Activated CD4-positive, alpha-beta T cell treated with anti-CD3 and anti-CD28 coated beads for 36 hours (primary cell): ENCODE measurements at regions not wholly inside any gene's neighbourhood (a gene's known extent, or its start where the extent isn't known, plus 50 kb on each side); places are given as distances from the start of the nearest gene placed in this dataset.
A peak's percentile ranks its signal among the peaks of the same experiment; 100 is the strongest.

Experiments used
- ATAC-seq: fragments of 200-7000 bp; cut with Tn5 transposase; one replicate; pipeline ENCODE4 v1.10.0; 2021; ENCODE audit warnings: mild to moderate bottlenecking, moderate library complexity
- CTCF ChIA-PET: fragments of 350-600 bp; sonication (Branson Sonifier 250); formaldehyde crosslinking; loops from one replicate; lab custom pipeline; 2021; ENCODE audit warnings: antibody characterized with exemption; lab: Charles Lee
- POLR2A ChIA-PET: fragments of 350-600 bp; sonication (Branson Sonifier 250); formaldehyde crosslinking; loops from one replicate; lab custom pipeline; 2021; ENCODE audit warnings: antibody characterized with exemption, inconsistent platforms; lab: Charles Lee
- DNase-seq: peaks from one replicate; pipeline ENCODE4 v3.0.0-alpha.2; 2020
- H3K27ac Mint-ChIP-seq: one replicate; pipeline ENCODE4 v1.8.0; 2021; ENCODE audit warnings: mixed read lengths
- H3K27me3 Mint-ChIP-seq: one replicate; pipeline ENCODE4 v1.8.0; 2021; ENCODE audit warnings: mixed read lengths
- H3K36me3 Mint-ChIP-seq: one replicate; pipeline ENCODE4 v1.8.0; 2021; ENCODE audit warnings: low read depth, mixed read lengths
- H3K4me1 Mint-ChIP-seq: one replicate; pipeline ENCODE4 v1.8.0; 2021; ENCODE audit warnings: mixed read lengths
- H3K4me3 Mint-ChIP-seq: one replicate; pipeline ENCODE4 v1.8.0; 2021; ENCODE audit warnings: mild to moderate bottlenecking, moderate library complexity, mixed read lengths
- H3K9me3 Mint-ChIP-seq: one replicate; pipeline ENCODE4 v1.8.0; 2021; ENCODE audit warnings: low read depth, mixed read lengths
- intact Hi-C, 2 experiments: fragments of 100-400 bp; cut with DNase I in 1 of 2; cut with micrococcal nuclease in 1 of 2; formaldehyde crosslinking; loops; one replicate each; pipeline versions ENCODE4 v1.14.2 to v1.15.1; 2022 to 2024; cut with DNase I, micrococcal nuclease

GRCh38 chrX:39726771-39727170 lies 371.0 kb downstream of the BCOR start:
- H3K4me3 Mint-ChIP-seq = no peak overlapping the region
- POLR2A ChIA-PET = no interaction called here

GRCh38 chrX:39728025-39728424 lies 369.7 kb downstream of the BCOR start:
- Mint-ChIP-seq H3K27me3 (no peaks in the 10 kb centered on the region), H3K4me3 (no peak overlapping the region), H3K4me1 (peaks cover 16% of the 10 kb centered on the region), H3K27ac (no peak overlapping the region), H3K9me3 (peaks cover 3% of the 10 kb centered on the region), H3K36me3 (no peaks in the 10 kb centered on the region)
- ChIA-PET CTCF (interaction anchor here (0.7 kb wide), 1 partner anchor 127 kb away, joined by 5 read pairs; no protein-coding TSS in a partner anchor), POLR2A (no interaction called here)
- intact Hi-C loops = no loop called here
- DNase-seq = no peak
- ATAC-seq = no peak

More at GRCh38 chrX:39726771-39727170, 371.0 kb downstream of the BCOR start:
- Mint-ChIP-seq H3K36me3 (no peaks in the 10 kb centered on the region), H3K4me1 (peaks cover 14% of the 10 kb centered on the region), H3K9me3 (peaks cover 3% of the 10 kb centered on the region), H3K27me3 (no peaks in the 10 kb centered on the region), H3K27ac (no peak overlapping the region)
- intact Hi-C loops = no loop called here
- CTCF ChIA-PET = interaction anchor here (0.6 kb wide), 1 partner anchor 395 kb away, joined by 3 read pairs; no protein-coding TSS in a partner anchor
- no peak for DNase-seq
- ATAC-seq = no peak

- no peak for ATAC-seq
- Mint-ChIP-seq H3K27ac (no peak overlapping the region), H3K36me3 (no peaks in the 10 kb centered on the region), H3K4me3 (no peak overlapping the region), H3K27me3 (no peaks in the 10 kb centered on the region), H3K4me1 (peaks cover 19% of the 10 kb centered on the region), H3K9me3 (peaks cover 3% of the 10 kb centered on the region)
- CTCF ChIA-PET = interaction anchor here (1.2 kb wide), 1 partner anchor 7 kb away, joined by 3 read pairs; no protein-coding TSS in a partner anchor
- POLR2A ChIA-PET = no interaction called here
- intact Hi-C loops = no loop called here
- no peak for DNase-seq
These were observed 368.7 kb downstream of the BCOR start for GRCh38 chrX:39728852-39729598.

GRCh38 chrX:39729981-39730661 lies 367.6 kb downstream of the BCOR start:
- Mint-ChIP-seq H3K27ac (peak overlapping the region; percentile 71), H3K36me3 (no peaks in the 10 kb centered on the region), H3K9me3 (peaks cover 3% of the 10 kb centered on the region), H3K4me3 (no peak overlapping the region), H3K27me3 (no peaks in the 10 kb centered on the region), H3K4me1 (peaks cover 17% of the 10 kb centered on the region)
- intact Hi-C loops = loop anchor here (1.0 to 10.0 kb wide), 7 partner anchors 42 to 555 kb away; no protein-coding TSS in a partner anchor
- DNase-seq (no peak), ATAC-seq (no peak)
- ChIA-PET POLR2A (no interaction called here), CTCF (interaction anchor here (0.7 to 1.3 kb wide), 6 partner anchors 8 to 599 kb away, joined by 3 to 4 read pairs (median 3); no protein-coding TSS in a partner anchor)

GRCh38 chrX:39730662-39731329 lies 367.0 kb downstream of the BCOR start:
- ChIA-PET CTCF (interaction anchor here (0.6 to 1.8 kb wide), 15 partner anchors 9 to 598 kb away, joined by 3 to 6 read pairs (median 3); no protein-coding TSS in a partner anchor), POLR2A (no interaction called here)
- peak; percentile 76 for DNase-seq
- intact Hi-C loops = loop anchor here (1.0 to 10.0 kb wide), 7 partner anchors 42 to 554 kb away; no protein-coding TSS in a partner anchor
- peak; percentile 92 for ATAC-seq
- peak overlapping the region; percentile 71 for H3K27ac Mint-ChIP-seq
- H3K36me3 Mint-ChIP-seq = no peaks in the 10 kb centered on the region
- H3K4me3 Mint-ChIP-seq = peak overlapping the region; percentile 5
- no peaks in the 10 kb centered on the region for H3K27me3 Mint-ChIP-seq
- peaks cover 3% of the 10 kb centered on the region for H3K9me3 Mint-ChIP-seq
- H3K4me1 Mint-ChIP-seq = peaks cover 17% of the 10 kb centered on the region

GRCh38 chrX:39731330-39731667 lies 366.5 kb downstream of the BCOR start:
- POLR2A ChIA-PET = no interaction called here
- Mint-ChIP-seq H3K36me3 (no peaks in the 10 kb centered on the region), H3K4me1 (peaks cover 17% of the 10 kb centered on the region), H3K27me3 (no peaks in the 10 kb centered on the region), H3K9me3 (peaks cover 3% of the 10 kb centered on the region), H3K4me3 (no peak overlapping the region), H3K27ac (peak overlapping the region; percentile 31)
- CTCF ChIA-PET = interaction anchor here (0.6 to 1.8 kb wide), 14 partner anchors 13 to 598 kb away, joined by 3 to 6 read pairs (median 3); no protein-coding TSS in a partner anchor
- intact Hi-C loops = loop anchor here (2.0 to 10.0 kb wide), 6 partner anchors 41 to 554 kb away; no protein-coding TSS in a partner anchor
- ATAC-seq (no peak), DNase-seq (no peak)

- H3K36me3 Mint-ChIP-seq = no peaks in the 10 kb centered on the region
- H3K4me3 Mint-ChIP-seq = no peak overlapping the region
- H3K9me3 Mint-ChIP-seq = peaks cover 3% of the 10 kb centered on the region
- H3K27me3 Mint-ChIP-seq = no peaks in the 10 kb centered on the region
- intact Hi-C loops = loop anchor here (2.0 to 10.0 kb wide), 6 partner anchors 41 to 553 kb away; no protein-coding TSS in a partner anchor
- ATAC-seq (no peak), DNase-seq (no peak)
- peaks cover 22% of the 10 kb centered on the region for H3K4me1 Mint-ChIP-seq
- POLR2A ChIA-PET = no interaction called here
- CTCF ChIA-PET = interaction anchor here (0.6 to 1.8 kb wide), 6 partner anchors 13 to 326 kb away, joined by 3 to 6 read pairs (median 3); no protein-coding TSS in a partner anchor
- no peak overlapping the region for H3K27ac Mint-ChIP-seq
These were observed 366.0 kb downstream of the BCOR start for GRCh38 chrX:39731735-39732134.

- ATAC-seq = no peak
- POLR2A ChIA-PET = no interaction called here
- intact Hi-C loops = loop anchor here (5.0 to 10.0 kb wide), 5 partner anchors 39 to 551 kb away; no protein-coding TSS in a partner anchor
These were observed 364.0 kb downstream of the BCOR start for GRCh38 chrX:39733745-39734144.

GRCh38 chrX:39734174-39734776 lies 363.5 kb downstream of the BCOR start:
- Mint-ChIP-seq H3K4me1 (peaks cover 25% of the 10 kb centered on the region), H3K9me3 (no peaks in the 10 kb centered on the region), H3K27me3 (no peaks in the 10 kb centered on the region), H3K4me3 (no peak overlapping the region), H3K27ac (no peak overlapping the region), H3K36me3 (no peaks in the 10 kb centered on the region)
- POLR2A ChIA-PET = no interaction called here
- intact Hi-C loops = loop anchor here (5.0 to 10.0 kb wide), 5 partner anchors 38 to 551 kb away; no protein-coding TSS in a partner anchor
- DNase-seq (no peak), ATAC-seq (no peak)
- CTCF ChIA-PET = interaction anchor here (0.6 to 0.8 kb wide), 3 partner anchors 155 to 506 kb away, joined by 3 read pairs; no protein-coding TSS in a partner anchor

More at GRCh38 chrX:39733745-39734144, 364.0 kb downstream of the BCOR start:
- CTCF ChIA-PET = interaction anchor here (0.7 kb wide), 2 partner anchors 201 to 209 kb away, joined by 3 read pairs; no protein-coding TSS in a partner anchor
- H3K27me3 Mint-ChIP-seq = no peaks in the 10 kb centered on the region
- H3K4me1 Mint-ChIP-seq = peaks cover 25% of the 10 kb centered on the region
- no peaks in the 10 kb centered on the region for H3K9me3 Mint-ChIP-seq
- H3K36me3 Mint-ChIP-seq = no peaks in the 10 kb centered on the region
- DNase-seq = no peak
- no peak overlapping the region for H3K27ac Mint-ChIP-seq
- H3K4me3 Mint-ChIP-seq = no peak overlapping the region
